SK-N-SH (cell line): ENCODE measurements at regions not wholly inside any gene's neighbourhood (a gene's known extent, or its start where the extent isn't known, plus 50 kb on each side); places are given as distances from the start of the nearest gene placed in this dataset.

ENCODE experiments used
- CTCF ChIA-PET: fragments of 300-600, 350-600 bp; formaldehyde crosslinking; extraction: SDS; loops from one replicate; lab custom pipeline; 2021; lab: Yijun Ruan, JAX
- POLR2A ChIA-PET: fragments of 350-600 bp; sonication (Branson Sonifier 250); formaldehyde crosslinking; extraction: SDS; loops from one replicate; lab custom pipeline; 2020; ENCODE audit warnings: antibody characterized with exemption, inconsistent platforms; lab: Yijun Ruan, JAX
- DNase-seq: peaks from one replicate; pipeline ENCODE4 v3.0.0; 2012
- H2AFZ ChIP-seq: fragments of 200-600 bp; sonication (generic); 2 replicates; pipeline ENCODE4 v1.8.1; 2016; ENCODE audit warnings: antibody characterized with exemption, mild to moderate bottlenecking, low read depth
- H3F3A ChIP-seq: fragments of 200-600 bp; sonication (generic); replicated peaks from 2 replicates; pipeline ENCODE3; 2016; ENCODE audit warnings: antibody characterized with exemption, mild to moderate bottlenecking; ENCODE audit not compliant: insufficient read depth
- H3K27ac ChIP-seq, 2 experiments: fragments of 200-500 bp in 1 of 2; fragments of 200-600 bp in 1 of 2; sonication (Bioruptor generic) in 1 of 2; sonication (generic), shearing (Covaris generic) in 1 of 2; 2 replicates each; pipeline versions ENCODE4 v1.5.1 to v1.6.1; 2014 to 2016; ENCODE audit warnings: low read depth in 2 of 2, inconsistent platforms in 1 of 2, low read length in 1 of 2, mild to moderate bottlenecking in 1 of 2, mixed read lengths in 1 of 2
- H3K27me3 ChIP-seq: fragments of 200-600 bp; sonication (generic), shearing (Covaris generic); 2 replicates; pipeline ENCODE4 v1.6.1; 2016; ENCODE audit warnings: mixed run types; ENCODE audit not compliant: insufficient read depth
- H3K36me3 ChIP-seq, 2 experiments: fragments of 200-500 bp in 1 of 2; fragments of 200-600 bp in 1 of 2; sonication (Bioruptor generic) in 1 of 2; sonication (generic) in 1 of 2; replicated peaks in 1 of 2; 2 replicates each; pipeline versions ENCODE3 to v1.5.1; 2014 to 2016; ENCODE audit warnings: low read length in 1 of 2, mild to moderate bottlenecking in 1 of 2; ENCODE audit not compliant: insufficient read depth in 2 of 2, control insufficient read depth in 1 of 2
- H3K4me1 ChIP-seq, 2 experiments: fragments of 200-500 bp in 1 of 2; fragments of 200-600 bp in 1 of 2; sonication (Bioruptor generic) in 1 of 2; sonication (generic), shearing (Covaris generic) in 1 of 2; 2 replicates each; pipeline versions ENCODE4 v1.5.1 to v1.6.1; 2014 to 2016; ENCODE audit warnings: low read depth in 1 of 2, low read length in 1 of 2, mixed run types in 1 of 2; ENCODE audit not compliant: insufficient read depth in 2 of 2, control insufficient read depth in 1 of 2
- H3K4me2 ChIP-seq: fragments of 200-600 bp; sonication (generic), shearing (Covaris generic); 2 replicates; pipeline ENCODE4 v1.6.1; 2017; ENCODE audit warnings: mixed run types
- H3K4me3 ChIP-seq, 2 experiments: fragments of 200-500 bp in 1 of 2; fragments of 200-600 bp in 1 of 2; sonication (Bioruptor generic) in 1 of 2; sonication (generic), shearing (Covaris generic) in 1 of 2; 2 replicates each; pipeline versions ENCODE4 v1.5.1 to v1.8.1; 2014 to 2016; ENCODE audit warnings: low read depth in 2 of 2, inconsistent platforms in 1 of 2, low read length in 1 of 2, mild to moderate bottlenecking in 1 of 2, mixed read lengths in 1 of 2, moderate library complexity in 1 of 2
- H3K79me2 ChIP-seq: fragments of 200-600 bp; sonication (generic); 2 replicates; pipeline ENCODE4 v1.8.1; 2017; ENCODE audit warnings: mild to moderate bottlenecking; ENCODE audit not compliant: insufficient read depth
- H3K9ac ChIP-seq: fragments of 200-600 bp; sonication (generic); 2 replicates; pipeline ENCODE4 v1.6.1; 2017; ENCODE audit warnings: mixed run types
- H3K9me2 ChIP-seq: fragments of 200-600 bp; sonication (generic); 2 replicates; pipeline ENCODE4 v1.6.1; 2017; ENCODE audit warnings: mixed run types
- H3K9me3 ChIP-seq: fragments of 200-600 bp; sonication (generic); 2 replicates; pipeline ENCODE4 v1.6.1; 2017; ENCODE audit warnings: mixed run types, mild to moderate bottlenecking, moderate library complexity
- H4K20me1 ChIP-seq: fragments of 200-600 bp; sonication (generic); 2 replicates; pipeline ENCODE4 v1.6.1; 2017; ENCODE audit warnings: mild to moderate bottlenecking, mixed run types; ENCODE audit not compliant: insufficient read depth
- CHD2 ChIP-seq: fragments of 150-350 bp; IDR thresholded peaks from 2 replicates; pipeline ENCODE4 v1.6.1; 2018; ENCODE audit warnings: low read length; ENCODE audit not compliant: partially characterized antibody
- EP300 ChIP-seq, 2 experiments: IDR thresholded peaks; 2 replicates each; pipeline versions ENCODE4 v1.4.0 to v1.6.1; 2012; ENCODE audit warnings: borderline replicate concordance in 1 of 2, low read depth in 1 of 2, low read length in 1 of 2
- FOSL2 ChIP-seq: IDR thresholded peaks from 2 replicates; pipeline ENCODE4 v1.4.0; 2012; ENCODE audit warnings: low read depth, mild to moderate bottlenecking, moderate library complexity, borderline replicate concordance
- FOXM1 ChIP-seq: IDR thresholded peaks from 2 replicates; pipeline ENCODE4 v1.4.0; 2012; ENCODE audit warnings: low read depth, mild to moderate bottlenecking
- GABPA ChIP-seq: IDR thresholded peaks from 2 replicates; pipeline ENCODE4 v1.4.0; 2012; ENCODE audit warnings: low read depth, mild to moderate bottlenecking
- GATA2 ChIP-seq: sonication (generic); formaldehyde crosslinking; IDR thresholded peaks from 2 replicates; pipeline ENCODE4 v1.5.0; 2020; ENCODE audit warnings: mild to moderate bottlenecking, missing genetic modification reagents
- JUND ChIP-seq: IDR thresholded peaks from 2 replicates; pipeline ENCODE4 v1.4.0; 2012
- MXI1 ChIP-seq: IDR thresholded peaks from 2 replicates; pipeline ENCODE4 v1.6.1; 2012; ENCODE audit warnings: mild to moderate bottlenecking, low read depth, low read length, improper control_type of control experiment
- NRF1 ChIP-seq: IDR thresholded peaks from 2 replicates; pipeline ENCODE4 v1.6.1; 2012; ENCODE audit warnings: low read depth, mild to moderate bottlenecking, low read length
- RFX5 ChIP-seq: IDR thresholded peaks from 2 replicates; pipeline ENCODE4 v1.6.1; 2012; ENCODE audit warnings: mild to moderate bottlenecking, improper control_type of control experiment, low read length
- SIN3A ChIP-seq: IDR thresholded peaks from 2 replicates; pipeline ENCODE4 v1.6.1; 2012; ENCODE audit warnings: low read depth, mild to moderate bottlenecking, low read length, moderate library complexity, borderline replicate concordance
- SMC3 ChIP-seq: IDR thresholded peaks from 2 replicates; pipeline ENCODE4 v1.6.1; 2012; ENCODE audit warnings: low read depth, low read length, improper control_type of control experiment
- TAF1 ChIP-seq: IDR thresholded peaks from 2 replicates; pipeline ENCODE4 v1.6.1; 2012; ENCODE audit warnings: low read depth, mild to moderate bottlenecking, low read length, moderate library complexity, borderline replicate concordance
- TCF12 ChIP-seq: IDR thresholded peaks from 2 replicates; pipeline ENCODE4 v1.4.0; 2012
- TEAD4 ChIP-seq: IDR thresholded peaks from 2 replicates; pipeline ENCODE4 v1.4.0; 2012; ENCODE audit warnings: mild to moderate bottlenecking, borderline replicate concordance; ENCODE audit not compliant: insufficient read depth
- YY1 ChIP-seq: IDR thresholded peaks from 2 replicates; pipeline ENCODE4 v1.4.0; 2012; ENCODE audit warnings: low read depth, mild to moderate bottlenecking
- WGBS: methylation state at CpG from one replicate; pipeline ENCODE4 v1.1.6; 2017; ENCODE audit warnings: low lambda C conversion rate; 5-methylcytosine and 5-hydroxymethylcytosine counted together
- TF ChIP-seq, protein P1 (sequence below): IDR thresholded peaks from 2 replicates; pipeline ENCODE4 v1.4.0; 2012; ENCODE audit warnings: low read depth
- TF ChIP-seq, protein P2 (sequence below): IDR thresholded peaks from 2 replicates; pipeline ENCODE4 v1.6.1; 2012; ENCODE audit warnings: mild to moderate bottlenecking, low read depth, low read length, moderate library complexity
- TF ChIP-seq, protein P3 (sequence below): IDR thresholded peaks from 2 replicates; pipeline ENCODE4; 2012
- TF ChIP-seq, protein P4 (sequence below): IDR thresholded peaks from 2 replicates; pipeline ENCODE4 v1.4.0; 2012; ENCODE audit warnings: low read depth, borderline replicate concordance

DNA sequence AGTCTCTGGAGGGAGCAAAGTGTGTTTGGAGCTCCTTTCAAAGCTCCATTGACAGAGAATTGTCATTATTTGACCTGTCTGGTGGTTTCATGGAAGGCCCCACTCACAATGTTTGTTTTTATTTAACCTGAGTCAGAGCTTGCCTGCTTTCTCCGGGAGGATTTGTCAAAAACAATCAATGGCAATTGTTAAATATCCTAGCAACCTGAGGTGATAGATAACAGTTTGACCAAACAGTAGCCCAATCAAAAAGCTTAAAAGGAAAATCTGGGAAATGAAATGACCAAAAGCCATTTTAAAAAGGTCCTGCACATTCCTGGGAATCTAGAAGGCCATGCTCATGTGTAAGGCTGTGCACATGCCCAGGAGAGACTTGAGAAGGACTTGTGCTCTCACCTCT lies 177.2 kb upstream of the POC5 start:
- Histone ChIP-seq H3K79me2 (no peaks in the 10 kb centered on the region), H4K20me1 (no peaks in the 10 kb centered on the region), H3K27ac (no peak overlapping the region), H2AFZ (no peak overlapping the region), H3K9ac (no peak overlapping the region), H3K9me3 (no peaks in the 10 kb centered on the region), H3K4me3 (no peak overlapping the region), H3F3A (no peaks in the 10 kb centered on the region), H3K36me3 (no peaks in the 10 kb centered on the region), H3K4me2 (no peak overlapping the region), H3K9me2 (no peaks in the 10 kb centered on the region), H3K27me3 (no peaks in the 10 kb centered on the region), H3K4me1 (peaks cover 0 to 6% of the 10 kb centered on the region in 2 experiments; a peak in 2 of 4 replicates)
- 29% methylated on average over 1 of the region's 1 CpG for WGBS
- ChIA-PET POLR2A (no interaction called here), CTCF (interaction anchor here (0.8 to 1.2 kb wide), 2 partner anchors 9 to 362 kb away, joined by 3 read pairs; no protein-coding TSS in a partner anchor)
- DNase-seq = no peak
- TF ChIP-seq SMC3 (no peak), RFX5 (no peak), EP300 (IDR thresholded peaks at IDR 0.05; ENCODE audit: borderline replicate concordance in 1 of 2, low read depth in 1 of 2, low read length in 1 of 2) (no peak), CHD2 (no peak), TAF1 (no peak), YY1 (no peak), NRF1 (no peak), TCF12 (no peak), JUND (no peak), MXI1 (no peak), GABPA (no peak), FOSL2 (no peak), FOXM1 (no peak), SIN3A (no peak), TEAD4 (no peak), GATA2 (CRISPR knock-in tag) (no peak)
- TF ChIP-seq, protein P1, sequence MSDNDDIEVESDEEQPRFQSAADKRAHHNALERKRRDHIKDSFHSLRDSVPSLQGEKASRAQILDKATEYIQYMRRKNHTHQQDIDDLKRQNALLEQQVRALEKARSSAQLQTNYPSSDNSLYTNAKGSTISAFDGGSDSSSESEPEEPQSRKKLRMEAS = no peak
- TF ChIP-seq, protein P2, sequence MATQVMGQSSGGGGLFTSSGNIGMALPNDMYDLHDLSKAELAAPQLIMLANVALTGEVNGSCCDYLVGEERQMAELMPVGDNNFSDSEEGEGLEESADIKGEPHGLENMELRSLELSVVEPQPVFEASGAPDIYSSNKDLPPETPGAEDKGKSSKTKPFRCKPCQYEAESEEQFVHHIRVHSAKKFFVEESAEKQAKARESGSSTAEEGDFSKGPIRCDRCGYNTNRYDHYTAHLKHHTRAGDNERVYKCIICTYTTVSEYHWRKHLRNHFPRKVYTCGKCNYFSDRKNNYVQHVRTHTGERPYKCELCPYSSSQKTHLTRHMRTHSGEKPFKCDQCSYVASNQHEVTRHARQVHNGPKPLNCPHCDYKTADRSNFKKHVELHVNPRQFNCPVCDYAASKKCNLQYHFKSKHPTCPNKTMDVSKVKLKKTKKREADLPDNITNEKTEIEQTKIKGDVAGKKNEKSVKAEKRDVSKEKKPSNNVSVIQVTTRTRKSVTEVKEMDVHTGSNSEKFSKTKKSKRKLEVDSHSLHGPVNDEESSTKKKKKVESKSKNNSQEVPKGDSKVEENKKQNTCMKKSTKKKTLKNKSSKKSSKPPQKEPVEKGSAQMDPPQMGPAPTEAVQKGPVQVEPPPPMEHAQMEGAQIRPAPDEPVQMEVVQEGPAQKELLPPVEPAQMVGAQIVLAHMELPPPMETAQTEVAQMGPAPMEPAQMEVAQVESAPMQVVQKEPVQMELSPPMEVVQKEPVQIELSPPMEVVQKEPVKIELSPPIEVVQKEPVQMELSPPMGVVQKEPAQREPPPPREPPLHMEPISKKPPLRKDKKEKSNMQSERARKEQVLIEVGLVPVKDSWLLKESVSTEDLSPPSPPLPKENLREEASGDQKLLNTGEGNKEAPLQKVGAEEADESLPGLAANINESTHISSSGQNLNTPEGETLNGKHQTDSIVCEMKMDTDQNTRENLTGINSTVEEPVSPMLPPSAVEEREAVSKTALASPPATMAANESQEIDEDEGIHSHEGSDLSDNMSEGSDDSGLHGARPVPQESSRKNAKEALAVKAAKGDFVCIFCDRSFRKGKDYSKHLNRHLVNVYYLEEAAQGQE = no peak
- TF ChIP-seq, protein P3, sequence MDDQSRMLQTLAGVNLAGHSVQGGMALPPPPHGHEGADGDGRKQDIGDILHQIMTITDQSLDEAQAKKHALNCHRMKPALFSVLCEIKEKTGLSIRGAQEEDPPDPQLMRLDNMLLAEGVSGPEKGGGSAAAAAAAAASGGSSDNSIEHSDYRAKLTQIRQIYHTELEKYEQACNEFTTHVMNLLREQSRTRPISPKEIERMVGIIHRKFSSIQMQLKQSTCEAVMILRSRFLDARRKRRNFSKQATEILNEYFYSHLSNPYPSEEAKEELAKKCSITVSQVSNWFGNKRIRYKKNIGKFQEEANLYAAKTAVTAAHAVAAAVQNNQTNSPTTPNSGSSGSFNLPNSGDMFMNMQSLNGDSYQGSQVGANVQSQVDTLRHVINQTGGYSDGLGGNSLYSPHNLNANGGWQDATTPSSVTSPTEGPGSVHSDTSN = no peak
- TF ChIP-seq, protein P4, sequence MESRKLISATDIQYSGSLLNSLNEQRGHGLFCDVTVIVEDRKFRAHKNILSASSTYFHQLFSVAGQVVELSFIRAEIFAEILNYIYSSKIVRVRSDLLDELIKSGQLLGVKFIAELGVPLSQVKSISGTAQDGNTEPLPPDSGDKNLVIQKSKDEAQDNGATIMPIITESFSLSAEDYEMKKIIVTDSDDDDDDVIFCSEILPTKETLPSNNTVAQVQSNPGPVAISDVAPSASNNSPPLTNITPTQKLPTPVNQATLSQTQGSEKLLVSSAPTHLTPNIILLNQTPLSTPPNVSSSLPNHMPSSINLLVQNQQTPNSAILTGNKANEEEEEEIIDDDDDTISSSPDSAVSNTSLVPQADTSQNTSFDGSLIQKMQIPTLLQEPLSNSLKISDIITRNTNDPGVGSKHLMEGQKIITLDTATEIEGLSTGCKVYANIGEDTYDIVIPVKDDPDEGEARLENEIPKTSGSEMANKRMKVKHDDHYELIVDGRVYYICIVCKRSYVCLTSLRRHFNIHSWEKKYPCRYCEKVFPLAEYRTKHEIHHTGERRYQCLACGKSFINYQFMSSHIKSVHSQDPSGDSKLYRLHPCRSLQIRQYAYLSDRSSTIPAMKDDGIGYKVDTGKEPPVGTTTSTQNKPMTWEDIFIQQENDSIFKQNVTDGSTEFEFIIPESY = no peak
